K562 (cell line): ENCODE measurements at regions not wholly inside any gene's neighbourhood (a gene's known extent, or its start where the extent isn't known, plus 50 kb on each side); places are given as distances from the start of the nearest gene placed in this dataset.

Source experiments
- ATF7 ChIP-seq: fragments of 450-650 bp; IDR thresholded peaks from 2 replicates; pipeline ENCODE4 v1.7.1; 2014; ENCODE audit warnings: mild to moderate bottlenecking, moderate library complexity
- MED1 ChIP-seq: sonication (generic); formaldehyde crosslinking; IDR thresholded peaks from 2 replicates; pipeline ENCODE4 v1.8.1; 2023; ENCODE audit warnings: missing genetic modification reagents, borderline replicate concordance
- MXI1 ChIP-seq: IDR thresholded peaks from 2 replicates; pipeline ENCODE4 v1.6.1; 2011; ENCODE audit warnings: low read depth, mild to moderate bottlenecking, improper control_type of control experiment, low read length
- NFATC3 ChIP-seq: fragments of 450-650 bp; IDR thresholded peaks from 2 replicates; pipeline ENCODE4 v1.6.1; 2017; ENCODE audit warnings: mild to moderate bottlenecking
- YY1 ChIP-seq, 3 experiments: IDR thresholded peaks; 2 replicates each; pipeline ENCODE4 v1.6.1; 2011; ENCODE audit warnings: low read length in 2 of 3, mild to moderate bottlenecking in 2 of 3, moderate library complexity in 2 of 3, borderline replicate concordance in 1 of 3, control low read depth in 1 of 3, low read depth in 1 of 3; ENCODE audit not compliant: insufficient read depth in 3 of 3, insufficient replicate concordance in 2 of 3, control insufficient read depth in 1 of 3, insufficient read length in 1 of 3; ENCODE audit errors: extremely low read depth in 1 of 3
- TF ChIP-seq, protein P1 (sequence below): fragments of 450-650 bp; conservative IDR thresholded peaks from 2 replicates; pipeline ENCODE4 v1.6.1; 2016; ENCODE audit warnings: missing genetic modification characterization, low read depth, mild to moderate bottlenecking, control low read depth, missing compliant biosample characterization

DNA sequence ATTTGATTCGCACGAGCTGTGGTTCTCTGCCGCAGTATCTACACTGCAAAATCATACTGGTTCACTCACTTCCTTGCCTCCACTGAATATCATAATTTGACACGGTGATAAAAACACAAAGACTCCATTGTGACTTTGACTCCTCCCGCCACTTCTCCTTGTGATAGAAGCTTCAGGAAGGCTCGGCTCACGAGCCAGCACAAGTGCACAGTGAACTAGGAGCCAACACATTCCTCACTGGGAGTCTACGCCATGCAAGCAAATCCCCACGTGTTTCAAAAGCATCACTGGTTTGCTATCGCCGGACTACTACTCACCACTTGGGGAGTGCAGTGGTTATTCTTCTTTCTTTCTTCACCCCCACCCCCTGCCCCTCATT is 293.3 kb upstream of the PARD3B start:
- TF ChIP-seq NFATC3 (no peak), YY1 (IDR thresholded peaks at IDR 0.05; ENCODE audit: borderline replicate concordance in 1 of 3, control insufficient read depth in 1 of 3, extremely low read depth in 1 of 3, insufficient read depth in 3 of 3, insufficient read length in 1 of 3, insufficient replicate concordance in 2 of 3, low read depth in 1 of 3, low read length in 2 of 3) (no peak), ATF7 (no peak), MXI1 (no peak), MED1 (CRISPR knock-in tag) (no peak)
- TF ChIP-seq, protein P1, sequence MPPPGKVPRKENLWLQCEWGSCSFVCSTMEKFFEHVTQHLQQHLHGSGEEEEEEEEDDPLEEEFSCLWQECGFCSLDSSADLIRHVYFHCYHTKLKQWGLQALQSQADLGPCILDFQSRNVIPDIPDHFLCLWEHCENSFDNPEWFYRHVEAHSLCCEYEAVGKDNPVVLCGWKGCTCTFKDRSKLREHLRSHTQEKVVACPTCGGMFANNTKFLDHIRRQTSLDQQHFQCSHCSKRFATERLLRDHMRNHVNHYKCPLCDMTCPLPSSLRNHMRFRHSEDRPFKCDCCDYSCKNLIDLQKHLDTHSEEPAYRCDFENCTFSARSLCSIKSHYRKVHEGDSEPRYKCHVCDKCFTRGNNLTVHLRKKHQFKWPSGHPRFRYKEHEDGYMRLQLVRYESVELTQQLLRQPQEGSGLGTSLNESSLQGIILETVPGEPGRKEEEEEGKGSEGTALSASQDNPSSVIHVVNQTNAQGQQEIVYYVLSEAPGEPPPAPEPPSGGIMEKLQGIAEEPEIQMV (tag), result no peak
